Liver (tissue), 8 donors: ENCODE measurements at regions not wholly inside any gene's neighbourhood (a gene's known extent, or its start where the extent isn't known, plus 50 kb on each side); places are given as distances from the start of the nearest gene placed in this dataset.

Experiments
- DNase-seq: peaks from one replicate; pipeline ENCODE4 v3.0.0-alpha.2; 2017; ENCODE audit warnings: low spot score
- H3K27ac ChIP-seq, 2 donors: one replicate each; pipeline ENCODE4 v1.7.0; 2013; ENCODE audit warnings: inconsistent platforms in 2 of 2, low read length in 2 of 2, control low read depth in 1 of 2, low read depth in 1 of 2, mild to moderate bottlenecking in 1 of 2
- H3K27me3 ChIP-seq, 4 donors: one replicate each; pipeline versions ENCODE4 v1.6.1 to v1.7.0; 2013; ENCODE audit warnings: low read length in 3 of 4, inconsistent platforms in 1 of 4, mild to moderate bottlenecking in 1 of 4, moderate library complexity in 1 of 4; ENCODE audit not compliant: control insufficient read depth in 4 of 4, insufficient read depth in 4 of 4
- H3K36me3 ChIP-seq, 4 donors: one replicate each; pipeline versions ENCODE4 v1.6.1 to v1.7.0; 2013; ENCODE audit warnings: low read length in 3 of 4, mild to moderate bottlenecking in 3 of 4, low read depth in 1 of 4, moderate library complexity in 1 of 4; ENCODE audit not compliant: control insufficient read depth in 4 of 4, insufficient read depth in 3 of 4
- H3K4me1 ChIP-seq, 4 donors: one replicate each; pipeline versions ENCODE4 v1.6.1 to v1.7.0; 2013; ENCODE audit warnings: low read length in 3 of 4, mild to moderate bottlenecking in 3 of 4, moderate library complexity in 1 of 4; ENCODE audit not compliant: control insufficient read depth in 4 of 4, insufficient read depth in 4 of 4
- H3K4me3 ChIP-seq, 3 donors: one replicate each; pipeline versions ENCODE4 v1.6.1 to v1.7.0; 2013; ENCODE audit warnings: low read length in 3 of 3, control low read depth in 1 of 3, low read depth in 1 of 3, mild to moderate bottlenecking in 1 of 3
- H3K9ac ChIP-seq, 2 donors: one replicate each; pipeline ENCODE4 v1.7.0; 2013; ENCODE audit warnings: low read length in 2 of 2, mild to moderate bottlenecking in 2 of 2, moderate library complexity in 2 of 2, control low read depth in 1 of 2, low read depth in 1 of 2
- H3K9me3 ChIP-seq, 4 donors: one replicate each; pipeline versions ENCODE4 v1.6.1 to v1.7.0; 2013; ENCODE audit warnings: low read length in 3 of 4; ENCODE audit not compliant: control insufficient read depth in 4 of 4
- FOXA1 ChIP-seq: IDR thresholded peaks from 2 replicates; pipeline ENCODE4 v1.6.1; 2016; ENCODE audit warnings: antibody characterized with exemption
- FOXA2 ChIP-seq: IDR thresholded peaks from 2 replicates; pipeline ENCODE4 v1.6.1; 2016; ENCODE audit warnings: antibody characterized with exemption
- GABPA ChIP-seq, 2 donors: IDR thresholded peaks in 1 of 2; conservative IDR thresholded peaks in 1 of 2; 2 replicates each; pipeline ENCODE4 v1.6.1; 2016; ENCODE audit warnings: antibody characterized with exemption in 2 of 2, mild to moderate bottlenecking in 1 of 2, moderate library complexity in 1 of 2
- HNF4A ChIP-seq, 2 donors: conservative IDR thresholded peaks; 2 replicates each; pipeline ENCODE4 v1.6.1; 2016; ENCODE audit warnings: antibody characterized with exemption in 2 of 2, mild to moderate bottlenecking in 2 of 2
- HNF4G ChIP-seq: IDR thresholded peaks from 2 replicates; pipeline ENCODE4 v1.6.1; 2016; ENCODE audit warnings: antibody characterized with exemption
- JUND ChIP-seq, 2 donors: IDR thresholded peaks; 2 replicates each; pipeline ENCODE4 v1.6.1; 2016; ENCODE audit warnings: antibody characterized with exemption in 2 of 2
- NR2F2 ChIP-seq: IDR thresholded peaks from 2 replicates; pipeline ENCODE4 v1.6.1; 2016; ENCODE audit warnings: antibody characterized with exemption
- RAD21 ChIP-seq, 2 donors: IDR thresholded peaks; 2 replicates each; pipeline ENCODE4 v1.6.1; 2016; ENCODE audit warnings: antibody characterized with exemption in 2 of 2, mild to moderate bottlenecking in 2 of 2
- RXRA ChIP-seq, 2 donors: IDR thresholded peaks; 2 replicates each; pipeline ENCODE4 v1.6.1; 2017 to 2018; ENCODE audit warnings: antibody characterized with exemption in 2 of 2, mild to moderate bottlenecking in 1 of 2
- SP1 ChIP-seq: IDR thresholded peaks from 2 replicates; pipeline ENCODE4 v1.6.1; 2018; ENCODE audit warnings: antibody characterized with exemption, mild to moderate bottlenecking
- TAF1 ChIP-seq: conservative IDR thresholded peaks from 2 replicates; pipeline ENCODE4 v1.6.1; 2016; ENCODE audit warnings: antibody characterized with exemption, mild to moderate bottlenecking
- YY1 ChIP-seq: IDR thresholded peaks from 2 replicates; pipeline ENCODE4 v1.6.1; 2016; ENCODE audit warnings: antibody characterized with exemption, mild to moderate bottlenecking
- WGBS: extraction: QIAGEN DNeasy Blood & Tissue Kit; methylation state at CpG from one replicate; pipeline ENCODE4 v1.1.7; 2013; 5-methylcytosine and 5-hydroxymethylcytosine counted together
- TF ChIP-seq, protein P1 (sequence below): IDR thresholded peaks from 2 replicates; pipeline ENCODE4 v1.6.1; 2016; ENCODE audit warnings: antibody characterized with exemption
- TF ChIP-seq, protein P2 (sequence below): fragments of 150-350 bp; IDR thresholded peaks from 2 replicates; pipeline ENCODE4 v1.5.1; 2017; ENCODE audit warnings: improper control_type of control experiment, low read depth, low read length; ENCODE audit not compliant: missing input control
- TF ChIP-seq, protein P3 (sequence below): IDR thresholded peaks from 2 replicates; pipeline ENCODE4 v1.6.1; 2016; ENCODE audit warnings: antibody characterized with exemption
- TF ChIP-seq, protein P4 (sequence below): IDR thresholded peaks from 2 replicates; pipeline ENCODE4 v1.6.1; 2016; ENCODE audit warnings: antibody characterized with exemption
- TF ChIP-seq, protein P5 (sequence below): IDR thresholded peaks from 2 replicates; pipeline ENCODE4 v1.6.1; 2016; ENCODE audit warnings: antibody characterized with exemption, mild to moderate bottlenecking
- donor health status: healthy.
- donor health status: healthy.
- donor health status: healthy.
- donor health status: healthy.
- donor health status: healthy.

DNA sequence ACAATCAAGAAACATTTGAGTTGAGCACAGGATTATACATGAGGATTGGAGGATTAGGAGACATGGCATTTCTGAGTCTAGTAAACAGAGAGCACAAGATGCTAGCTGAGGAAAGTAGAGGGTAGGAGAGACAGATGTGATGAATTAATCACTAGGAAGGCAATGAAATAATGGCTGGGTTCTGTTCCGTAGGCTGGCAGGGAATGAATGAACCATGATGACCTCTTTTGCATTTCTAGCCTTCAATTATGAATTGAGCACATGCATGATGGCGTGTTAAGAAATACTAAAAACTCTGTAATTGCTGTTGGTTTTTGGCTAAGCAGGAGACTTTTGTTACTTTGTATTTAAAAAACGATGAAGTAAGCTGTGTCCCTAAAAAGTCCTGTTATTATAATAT is 420.0 kb upstream of the TLE4 start:
- no peaks in the 10 kb centered on the region for H3K36me3 ChIP-seq
- no peaks in the 10 kb centered on the region for H3K9me3 ChIP-seq
- WGBS = 84% methylated on average over 3 of the region's 3 CpGs
- H3K27me3 ChIP-seq = peaks cover 0 to 4% (median 0%) of the 10 kb centered on the region in 4 donors
- no peak overlapping the region for H3K27ac ChIP-seq
- no peaks in the 10 kb centered on the region for H3K4me1 ChIP-seq
- DNase-seq = no peak
- H3K9ac ChIP-seq = no peak overlapping the region
- no peak for TF ChIP-seq GABPA (IDR thresholded peaks at IDR 0.05 in 1 of 2, conservative IDR thresholded peaks at IDR 0.05 in 1 of 2)
- no peak for TF ChIP-seq RAD21 (IDR thresholded peaks at IDR 0.05)
- TF ChIP-seq, protein P1, sequence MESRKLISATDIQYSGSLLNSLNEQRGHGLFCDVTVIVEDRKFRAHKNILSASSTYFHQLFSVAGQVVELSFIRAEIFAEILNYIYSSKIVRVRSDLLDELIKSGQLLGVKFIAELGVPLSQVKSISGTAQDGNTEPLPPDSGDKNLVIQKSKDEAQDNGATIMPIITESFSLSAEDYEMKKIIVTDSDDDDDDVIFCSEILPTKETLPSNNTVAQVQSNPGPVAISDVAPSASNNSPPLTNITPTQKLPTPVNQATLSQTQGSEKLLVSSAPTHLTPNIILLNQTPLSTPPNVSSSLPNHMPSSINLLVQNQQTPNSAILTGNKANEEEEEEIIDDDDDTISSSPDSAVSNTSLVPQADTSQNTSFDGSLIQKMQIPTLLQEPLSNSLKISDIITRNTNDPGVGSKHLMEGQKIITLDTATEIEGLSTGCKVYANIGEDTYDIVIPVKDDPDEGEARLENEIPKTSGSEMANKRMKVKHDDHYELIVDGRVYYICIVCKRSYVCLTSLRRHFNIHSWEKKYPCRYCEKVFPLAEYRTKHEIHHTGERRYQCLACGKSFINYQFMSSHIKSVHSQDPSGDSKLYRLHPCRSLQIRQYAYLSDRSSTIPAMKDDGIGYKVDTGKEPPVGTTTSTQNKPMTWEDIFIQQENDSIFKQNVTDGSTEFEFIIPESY = no peak
- TF ChIP-seq, protein P2, sequence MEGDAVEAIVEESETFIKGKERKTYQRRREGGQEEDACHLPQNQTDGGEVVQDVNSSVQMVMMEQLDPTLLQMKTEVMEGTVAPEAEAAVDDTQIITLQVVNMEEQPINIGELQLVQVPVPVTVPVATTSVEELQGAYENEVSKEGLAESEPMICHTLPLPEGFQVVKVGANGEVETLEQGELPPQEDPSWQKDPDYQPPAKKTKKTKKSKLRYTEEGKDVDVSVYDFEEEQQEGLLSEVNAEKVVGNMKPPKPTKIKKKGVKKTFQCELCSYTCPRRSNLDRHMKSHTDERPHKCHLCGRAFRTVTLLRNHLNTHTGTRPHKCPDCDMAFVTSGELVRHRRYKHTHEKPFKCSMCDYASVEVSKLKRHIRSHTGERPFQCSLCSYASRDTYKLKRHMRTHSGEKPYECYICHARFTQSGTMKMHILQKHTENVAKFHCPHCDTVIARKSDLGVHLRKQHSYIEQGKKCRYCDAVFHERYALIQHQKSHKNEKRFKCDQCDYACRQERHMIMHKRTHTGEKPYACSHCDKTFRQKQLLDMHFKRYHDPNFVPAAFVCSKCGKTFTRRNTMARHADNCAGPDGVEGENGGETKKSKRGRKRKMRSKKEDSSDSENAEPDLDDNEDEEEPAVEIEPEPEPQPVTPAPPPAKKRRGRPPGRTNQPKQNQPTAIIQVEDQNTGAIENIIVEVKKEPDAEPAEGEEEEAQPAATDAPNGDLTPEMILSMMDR = no peak
- TF ChIP-seq JUND (IDR thresholded peaks at IDR 0.05) = no peak
- no peak for TF ChIP-seq YY1
- no peak for TF ChIP-seq TAF1
- no peak for TF ChIP-seq SP1
- TF ChIP-seq, protein P3, sequence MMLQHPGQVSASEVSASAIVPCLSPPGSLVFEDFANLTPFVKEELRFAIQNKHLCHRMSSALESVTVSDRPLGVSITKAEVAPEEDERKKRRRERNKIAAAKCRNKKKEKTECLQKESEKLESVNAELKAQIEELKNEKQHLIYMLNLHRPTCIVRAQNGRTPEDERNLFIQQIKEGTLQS = no peak
- TF ChIP-seq HNF4A (conservative IDR thresholded peaks at IDR 0.05) = no peak
- no peak for TF ChIP-seq RXRA (IDR thresholded peaks at IDR 0.05)
- no peak for TF ChIP-seq HNF4G
- TF ChIP-seq NR2F2 = no peak
- no peak overlapping the region for H3K4me3 ChIP-seq

DNA sequence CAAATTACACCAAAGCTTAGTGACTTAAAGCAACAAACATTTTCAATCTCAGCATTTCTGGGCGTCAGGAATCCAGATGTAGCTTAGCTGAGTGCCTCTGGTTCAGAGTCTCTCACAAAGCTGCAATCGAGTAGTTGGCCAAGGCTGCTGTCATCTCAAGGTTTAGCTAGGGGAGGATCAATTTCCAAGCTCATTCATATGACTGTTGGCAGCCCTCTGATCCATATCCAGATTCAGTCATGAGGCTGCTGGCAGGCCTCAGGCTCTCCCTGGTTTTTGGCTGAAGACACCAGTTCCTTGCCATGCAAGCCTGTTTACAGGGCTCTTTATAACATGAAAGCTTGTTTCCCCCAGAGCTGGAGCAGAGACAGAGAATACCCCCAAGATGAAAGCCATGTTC is 419.5 kb upstream of the TLE4 start:
- TF ChIP-seq NR2F2 (no peak), JUND (IDR thresholded peaks at IDR 0.05) (no peak), SP1 (no peak), GABPA (IDR thresholded peaks at IDR 0.05 in 1 of 2, conservative IDR thresholded peaks at IDR 0.05 in 1 of 2) (no peak), HNF4G (no peak), FOXA2 (no peak), RAD21 (IDR thresholded peaks at IDR 0.05) (no peak), FOXA1 (no peak), RXRA (IDR thresholded peaks at IDR 0.05) (no peak), HNF4A (conservative IDR thresholded peaks at IDR 0.05) (no peak), TAF1 (no peak), YY1 (no peak)
- TF ChIP-seq, protein P1 = no peak
- TF ChIP-seq, protein P2 = no peak
- TF ChIP-seq, protein P3 = no peak
- TF ChIP-seq, protein P4, sequence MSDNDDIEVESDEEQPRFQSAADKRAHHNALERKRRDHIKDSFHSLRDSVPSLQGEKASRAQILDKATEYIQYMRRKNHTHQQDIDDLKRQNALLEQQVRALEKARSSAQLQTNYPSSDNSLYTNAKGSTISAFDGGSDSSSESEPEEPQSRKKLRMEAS = no peak
- TF ChIP-seq, protein P5, sequence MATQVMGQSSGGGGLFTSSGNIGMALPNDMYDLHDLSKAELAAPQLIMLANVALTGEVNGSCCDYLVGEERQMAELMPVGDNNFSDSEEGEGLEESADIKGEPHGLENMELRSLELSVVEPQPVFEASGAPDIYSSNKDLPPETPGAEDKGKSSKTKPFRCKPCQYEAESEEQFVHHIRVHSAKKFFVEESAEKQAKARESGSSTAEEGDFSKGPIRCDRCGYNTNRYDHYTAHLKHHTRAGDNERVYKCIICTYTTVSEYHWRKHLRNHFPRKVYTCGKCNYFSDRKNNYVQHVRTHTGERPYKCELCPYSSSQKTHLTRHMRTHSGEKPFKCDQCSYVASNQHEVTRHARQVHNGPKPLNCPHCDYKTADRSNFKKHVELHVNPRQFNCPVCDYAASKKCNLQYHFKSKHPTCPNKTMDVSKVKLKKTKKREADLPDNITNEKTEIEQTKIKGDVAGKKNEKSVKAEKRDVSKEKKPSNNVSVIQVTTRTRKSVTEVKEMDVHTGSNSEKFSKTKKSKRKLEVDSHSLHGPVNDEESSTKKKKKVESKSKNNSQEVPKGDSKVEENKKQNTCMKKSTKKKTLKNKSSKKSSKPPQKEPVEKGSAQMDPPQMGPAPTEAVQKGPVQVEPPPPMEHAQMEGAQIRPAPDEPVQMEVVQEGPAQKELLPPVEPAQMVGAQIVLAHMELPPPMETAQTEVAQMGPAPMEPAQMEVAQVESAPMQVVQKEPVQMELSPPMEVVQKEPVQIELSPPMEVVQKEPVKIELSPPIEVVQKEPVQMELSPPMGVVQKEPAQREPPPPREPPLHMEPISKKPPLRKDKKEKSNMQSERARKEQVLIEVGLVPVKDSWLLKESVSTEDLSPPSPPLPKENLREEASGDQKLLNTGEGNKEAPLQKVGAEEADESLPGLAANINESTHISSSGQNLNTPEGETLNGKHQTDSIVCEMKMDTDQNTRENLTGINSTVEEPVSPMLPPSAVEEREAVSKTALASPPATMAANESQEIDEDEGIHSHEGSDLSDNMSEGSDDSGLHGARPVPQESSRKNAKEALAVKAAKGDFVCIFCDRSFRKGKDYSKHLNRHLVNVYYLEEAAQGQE = no peak
- Histone ChIP-seq H3K27ac (no peak overlapping the region), H3K9ac (no peak overlapping the region), H3K4me1 (no peaks in the 10 kb centered on the region), H3K9me3 (no peaks in the 10 kb centered on the region), H3K36me3 (no peaks in the 10 kb centered on the region), H3K4me3 (no peak overlapping the region), H3K27me3 (peaks cover 0 to 4% (median 0%) of the 10 kb centered on the region in 4 donors)
- DNase-seq = no peak
- 73% methylated on average over 2 of the region's 2 CpGs for WGBS
